ENCODE measurements at regions not wholly inside any gene's neighbourhood (a gene's known extent, or its start where the extent isn't known, plus 50 kb on each side); places are given as distances from the start of the nearest gene placed in this dataset.

GRCh38 chr18:67192535-67192934 lies 324.0 kb downstream of the DSEL start:
- no peaks in the 10 kb centered on the region for H3K4me1 Mint-ChIP-seq
- no peak overlapping the region for H3K4me3 Mint-ChIP-seq
- no peaks in the 10 kb centered on the region for H3K9me3 Mint-ChIP-seq
- no peak overlapping the region for H3K27ac Mint-ChIP-seq
- DNase-seq (ENCODE audit: low spot score in 2 of 2) (no peak), ATAC-seq (no peak)
- H3K36me3 Mint-ChIP-seq, result no peaks in the 10 kb centered on the region

GRCh38 chr18:67183398-67183797 lies 333.1 kb downstream of the DSEL start:
- Mint-ChIP-seq H3K4me1 (no peaks in the 10 kb centered on the region), H3K36me3 (no peaks in the 10 kb centered on the region), H3K27ac (no peak overlapping the region), H3K4me3 (no peak overlapping the region), H3K9me3 (no peaks in the 10 kb centered on the region)
- DNase-seq (ENCODE audit: low spot score in 2 of 2) (no peak), ATAC-seq (no peak)

DNA sequence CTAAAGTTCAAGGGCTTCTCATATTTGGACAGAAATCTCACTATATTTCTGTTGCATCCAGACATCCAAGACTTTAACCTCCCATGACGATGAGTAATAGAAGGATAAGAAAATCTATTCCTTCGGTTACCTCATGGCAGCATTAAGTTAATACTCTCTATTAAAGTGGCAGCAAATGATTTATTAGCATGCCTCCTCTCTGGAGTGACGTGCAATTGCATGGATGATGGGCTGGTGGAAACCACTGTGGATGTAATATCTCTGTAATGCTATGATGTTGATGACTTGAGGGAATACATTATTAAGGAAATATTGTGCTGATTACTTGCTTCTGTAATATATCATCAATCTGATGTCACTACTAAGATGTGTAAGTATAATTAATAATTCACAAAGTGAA lies 336.8 kb downstream of the DSEL start:
- ATAC-seq (no peak), DNase-seq (ENCODE audit: low spot score in 2 of 2) (no peak)
- Mint-ChIP-seq H3K4me3 (no peak overlapping the region), H3K27ac (no peak overlapping the region), H3K4me1 (no peaks in the 10 kb centered on the region), H3K36me3 (no peaks in the 10 kb centered on the region), H3K9me3 (no peaks in the 10 kb centered on the region)

GRCh38 chr18:67159662-67160061 lies 356.9 kb downstream of the DSEL start:
- Mint-ChIP-seq H3K4me1 (no peaks in the 10 kb centered on the region), H3K4me3 (no peak overlapping the region), H3K27ac (no peak overlapping the region), H3K36me3 (no peaks in the 10 kb centered on the region), H3K9me3 (no peaks in the 10 kb centered on the region)
- ATAC-seq (no peak), DNase-seq (ENCODE audit: low spot score in 2 of 2) (no peak)

- Mint-ChIP-seq H3K9me3 (no peaks in the 10 kb centered on the region), H3K4me3 (no peak overlapping the region), H3K4me1 (no peaks in the 10 kb centered on the region), H3K36me3 (no peaks in the 10 kb centered on the region), H3K27ac (no peak overlapping the region)
- ATAC-seq (no peak), DNase-seq (ENCODE audit: low spot score in 2 of 2) (no peak)
Observed at GRCh38 chr18:67154979-67155378, 361.5 kb downstream of the DSEL start.

- no peak for DNase-seq (ENCODE audit: low spot score in 2 of 2)
- Mint-ChIP-seq H3K36me3 (no peaks in the 10 kb centered on the region), H3K9me3 (no peaks in the 10 kb centered on the region), H3K4me1 (no peaks in the 10 kb centered on the region), H3K4me3 (no peak overlapping the region), H3K27ac (no peak overlapping the region)
- ATAC-seq, result peak; percentile 39
Observed at GRCh38 chr18:67151366-67151765, 365.2 kb downstream of the DSEL start.

DNA sequence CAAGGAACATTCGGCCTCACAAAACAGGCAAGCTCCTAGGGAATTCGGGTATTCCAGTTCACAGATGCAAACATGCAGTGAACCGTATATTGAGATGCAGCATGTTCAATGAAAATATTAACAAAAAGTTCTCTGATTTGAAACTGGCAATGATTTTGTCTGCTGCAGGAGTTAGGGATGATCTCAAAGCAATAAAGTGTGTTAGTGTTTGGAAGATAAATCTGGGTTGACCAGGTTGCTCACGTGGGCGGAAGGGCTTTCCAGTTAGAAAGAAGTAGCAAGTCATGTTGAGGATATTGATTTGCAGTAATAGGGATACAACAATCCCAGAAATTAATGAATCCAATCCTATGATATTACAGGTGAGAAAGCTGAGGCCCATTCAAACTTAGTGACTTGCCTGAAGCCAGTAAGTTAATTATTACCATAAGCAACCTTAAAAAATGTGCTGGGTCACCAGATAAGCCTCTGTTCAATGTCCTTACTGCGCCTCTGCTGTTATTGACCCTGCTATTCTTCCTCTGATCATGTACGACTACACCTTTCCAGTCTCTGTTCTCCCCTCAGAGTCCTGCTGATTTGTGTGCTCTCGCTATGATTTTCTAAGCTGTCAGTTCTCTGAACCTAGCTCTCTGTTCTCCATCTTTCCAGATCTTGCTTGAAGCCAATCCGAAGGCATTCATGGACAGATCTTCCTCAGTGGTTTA lies 370.8 kb downstream of the DSEL start:
- Mint-ChIP-seq H3K36me3 (no peaks in the 10 kb centered on the region), H3K27ac (no peak overlapping the region), H3K4me1 (no peaks in the 10 kb centered on the region), H3K4me3 (no peak overlapping the region), H3K9me3 (no peaks in the 10 kb centered on the region)
- DNase-seq (ENCODE audit: low spot score in 2 of 2) (no peak), ATAC-seq (no peak)

- no peak for DNase-seq (ENCODE audit: low spot score in 2 of 2)
- ATAC-seq, result no peak
- Mint-ChIP-seq H3K4me1 (no peaks in the 10 kb centered on the region), H3K27ac (no peak overlapping the region), H3K4me3 (no peak overlapping the region), H3K9me3 (no peaks in the 10 kb centered on the region), H3K36me3 (no peaks in the 10 kb centered on the region)
Observed at GRCh38 chr18:67144329-67144728, 372.2 kb downstream of the DSEL start.

DNA sequence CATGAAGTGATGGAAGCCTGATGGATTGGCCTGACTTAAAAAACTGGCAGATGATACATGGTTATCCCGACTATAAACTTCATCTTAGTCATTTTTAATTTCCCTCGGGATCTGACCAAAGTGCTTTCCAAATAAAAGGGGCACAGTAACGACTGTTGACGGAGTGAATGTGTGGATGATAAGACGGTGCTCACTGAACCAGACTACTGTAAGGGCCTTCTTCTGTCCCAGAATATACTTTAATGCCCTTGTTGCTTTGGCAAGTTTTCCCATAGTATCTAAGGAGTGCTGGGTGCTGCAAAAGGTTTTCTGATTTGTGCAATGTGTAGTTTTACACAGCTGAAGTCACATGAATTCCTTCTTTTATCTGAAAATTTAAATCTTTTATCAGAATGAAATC lies 373.5 kb downstream of the DSEL start:
- Mint-ChIP-seq H3K4me3 (no peak overlapping the region), H3K36me3 (no peaks in the 10 kb centered on the region), H3K4me1 (no peaks in the 10 kb centered on the region), H3K9me3 (no peaks in the 10 kb centered on the region), H3K27ac (no peak overlapping the region)
- DNase-seq (ENCODE audit: low spot score in 2 of 2), result no peak
- no peak for ATAC-seq

GRCh38 chr18:67142604-67143003 lies 373.9 kb downstream of the DSEL start:
- no peaks in the 10 kb centered on the region for H3K9me3 Mint-ChIP-seq
- no peaks in the 10 kb centered on the region for H3K4me1 Mint-ChIP-seq
- no peak overlapping the region for H3K27ac Mint-ChIP-seq
- no peak for ATAC-seq
- DNase-seq (ENCODE audit: low spot score in 2 of 2), result no peak
- H3K36me3 Mint-ChIP-seq, result no peaks in the 10 kb centered on the region
- no peak overlapping the region for H3K4me3 Mint-ChIP-seq

DNA sequence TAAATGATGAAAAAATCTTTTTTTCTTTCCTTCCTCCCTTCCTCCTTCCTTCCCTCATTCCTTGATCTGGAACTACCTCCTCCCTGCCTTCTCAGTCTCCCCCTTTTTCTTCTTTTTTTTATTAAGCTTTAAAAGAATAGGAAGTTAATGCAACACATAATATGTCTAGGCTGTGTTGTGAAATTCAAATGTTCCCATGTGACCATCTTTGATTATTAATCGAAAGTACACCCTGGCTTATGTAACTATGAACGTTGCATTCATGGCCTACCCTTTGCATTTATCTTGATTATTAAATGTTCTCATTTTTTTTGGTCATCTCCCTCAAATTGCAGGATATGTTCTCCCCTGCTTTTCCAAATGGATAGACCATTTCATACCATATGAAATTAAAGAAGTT lies 376.0 kb downstream of the DSEL start:
- Mint-ChIP-seq H3K27ac (no peak overlapping the region), H3K4me1 (no peaks in the 10 kb centered on the region), H3K36me3 (no peaks in the 10 kb centered on the region), H3K4me3 (no peak overlapping the region), H3K9me3 (no peaks in the 10 kb centered on the region)
- ATAC-seq, result no peak
- DNase-seq (ENCODE audit: low spot score in 2 of 2), result no peak

DNA sequence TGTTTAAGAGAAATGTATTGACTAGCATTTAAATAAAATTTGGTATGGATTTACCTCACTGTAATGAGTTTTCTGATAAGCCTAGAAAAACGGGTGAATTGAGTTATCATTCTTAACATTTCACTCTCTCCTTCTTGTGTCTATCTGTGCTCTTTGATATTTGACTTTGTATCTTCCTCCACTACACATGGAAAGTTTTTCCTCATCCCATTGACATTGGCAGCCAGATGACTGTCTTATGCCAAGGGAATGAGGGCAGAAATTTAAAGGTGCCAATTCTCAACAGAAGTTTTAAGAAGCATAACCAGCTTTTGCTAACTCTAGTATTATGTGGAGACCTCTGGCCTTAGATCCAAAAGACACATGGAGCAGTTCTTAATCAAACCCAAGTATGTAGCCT lies 376.6 kb downstream of the DSEL start:
- no peak for ATAC-seq
- DNase-seq (ENCODE audit: low spot score in 2 of 2), result no peak
- no peaks in the 10 kb centered on the region for H3K9me3 Mint-ChIP-seq
- H3K27ac Mint-ChIP-seq, result no peak overlapping the region
- H3K4me3 Mint-ChIP-seq, result no peak overlapping the region
- H3K36me3 Mint-ChIP-seq, result no peaks in the 10 kb centered on the region
- H3K4me1 Mint-ChIP-seq, result no peaks in the 10 kb centered on the region

DNA sequence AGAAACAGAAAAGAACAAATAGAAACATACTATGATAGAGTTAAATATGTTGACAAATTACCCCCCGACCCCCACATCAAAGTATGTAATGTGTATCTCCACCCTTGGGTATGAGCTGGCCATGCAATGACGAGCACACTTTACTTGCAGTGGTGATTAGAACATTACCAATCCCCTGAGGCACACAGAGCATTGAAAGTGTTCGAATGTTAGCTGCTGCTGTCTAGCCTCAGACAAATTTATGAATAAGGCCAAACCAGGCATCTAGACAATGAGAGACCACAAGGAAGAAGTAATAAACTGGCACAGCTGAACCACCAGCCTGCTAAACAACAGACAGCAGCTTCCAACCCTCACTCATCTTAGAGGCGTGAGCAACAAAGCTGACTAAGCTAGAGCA lies 380.5 kb downstream of the DSEL start:
- Mint-ChIP-seq H3K4me3 (no peak overlapping the region), H3K36me3 (no peaks in the 10 kb centered on the region), H3K9me3 (no peaks in the 10 kb centered on the region), H3K4me1 (no peaks in the 10 kb centered on the region), H3K27ac (no peak overlapping the region)
- DNase-seq (ENCODE audit: low spot score in 2 of 2) (no peak), ATAC-seq (no peak)

GRCh38 chr18:67134911-67135310 lies 381.6 kb downstream of the DSEL start:
- no peaks in the 10 kb centered on the region for H3K4me1 Mint-ChIP-seq
- H3K36me3 Mint-ChIP-seq, result no peaks in the 10 kb centered on the region

GRCh38 chr18:67133669-67134068 lies 382.9 kb downstream of the DSEL start:
- Mint-ChIP-seq H3K9me3 (no peaks in the 10 kb centered on the region), H3K4me1 (no peaks in the 10 kb centered on the region)

More at GRCh38 chr18:67134911-67135310, 381.6 kb downstream of the DSEL start:
- no peak for DNase-seq (ENCODE audit: low spot score in 2 of 2)
- ATAC-seq, result no peak
- Mint-ChIP-seq H3K4me3 (no peak overlapping the region), H3K27ac (no peak overlapping the region), H3K9me3 (no peaks in the 10 kb centered on the region)

DNA sequence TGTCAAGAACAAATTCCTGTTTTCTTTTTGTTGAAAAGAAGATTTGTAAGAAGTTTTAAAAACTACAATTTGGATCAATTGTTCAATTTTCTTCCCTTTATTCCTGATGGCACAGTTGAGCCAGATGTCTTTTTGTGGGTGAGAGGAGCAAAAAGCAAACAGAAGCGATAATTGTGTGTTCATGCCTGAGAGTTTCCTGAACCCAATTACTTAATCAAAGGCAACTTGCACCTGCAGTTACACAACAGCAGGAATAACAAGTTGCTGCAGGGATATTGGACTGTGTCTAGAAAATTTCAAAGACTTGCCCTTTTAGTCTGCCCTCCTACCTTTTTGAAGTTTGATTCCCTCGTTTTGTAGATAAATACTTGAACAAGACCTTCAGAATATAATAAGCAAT lies 383.6 kb downstream of the DSEL start:
- no peak overlapping the region for H3K27ac Mint-ChIP-seq
- no peaks in the 10 kb centered on the region for H3K9me3 Mint-ChIP-seq
- no peak for ATAC-seq
- no peak overlapping the region for H3K4me3 Mint-ChIP-seq
- no peaks in the 10 kb centered on the region for H3K4me1 Mint-ChIP-seq
- DNase-seq (ENCODE audit: low spot score in 2 of 2), result no peak
- H3K36me3 Mint-ChIP-seq, result no peaks in the 10 kb centered on the region

More at GRCh38 chr18:67133669-67134068, 382.9 kb downstream of the DSEL start:
- Mint-ChIP-seq H3K27ac (no peak overlapping the region), H3K4me3 (no peak overlapping the region), H3K36me3 (no peaks in the 10 kb centered on the region)
- DNase-seq (ENCODE audit: low spot score in 2 of 2) (no peak), ATAC-seq (no peak)

- ATAC-seq (no peak), DNase-seq (ENCODE audit: low spot score in 2 of 2) (no peak)
- Mint-ChIP-seq H3K36me3 (no peaks in the 10 kb centered on the region), H3K27ac (no peak overlapping the region), H3K9me3 (no peaks in the 10 kb centered on the region), H3K4me3 (no peak overlapping the region), H3K4me1 (no peaks in the 10 kb centered on the region)
Observed at GRCh38 chr18:67131498-67131897, 385.0 kb downstream of the DSEL start.
